HG02870 (cell line): ENCODE measurements at regions not wholly inside any gene's neighbourhood (a gene's known extent, or its start where the extent isn't known, plus 50 kb on each side); places are given as distances from the start of the nearest gene placed in this dataset.
"Not testable (repeated sequence)": the region's sequence is repeated elsewhere in the genome, so short reads cannot be mapped to it uniquely, and the experiment has no call there.

ENCODE experiments used
- ATAC-seq: cut with Tn5 transposase; IDR thresholded peaks from one replicate; pipeline ENCODE4 v1.9.1; 2021; ENCODE audit warnings: mild to moderate bottlenecking, moderate library complexity; ENCODE audit not compliant: unreplicated experiment

DNA sequence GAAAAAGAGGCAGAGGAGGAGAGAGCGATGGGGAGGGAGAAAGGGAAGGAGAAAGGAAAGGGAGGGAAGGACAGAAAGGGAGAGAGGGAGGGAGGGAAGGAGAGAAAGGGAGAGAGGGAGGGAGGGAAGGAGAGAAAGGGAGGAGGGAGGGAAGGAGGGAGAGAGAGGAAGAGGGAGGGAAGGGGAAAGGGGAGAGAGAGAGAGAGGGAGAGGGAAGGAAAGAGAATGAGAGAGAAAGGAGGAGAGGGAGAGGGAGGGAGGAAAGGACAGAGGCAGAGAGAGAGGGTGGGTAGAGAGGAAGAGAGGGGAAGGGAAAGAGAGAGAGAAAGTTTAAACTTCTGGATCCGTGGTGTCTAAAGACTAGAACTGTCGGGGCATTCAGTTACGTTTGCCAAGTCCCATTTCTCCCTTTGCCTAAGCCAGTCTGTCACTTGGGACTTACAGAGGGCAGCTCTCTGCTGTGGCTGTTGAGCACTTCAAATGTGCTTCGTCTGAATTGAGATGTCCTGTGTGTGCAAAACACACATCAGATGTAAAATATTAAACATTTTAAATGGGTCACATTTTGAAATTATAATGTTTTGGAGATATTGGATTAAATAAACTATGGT lies 62.6 kb downstream of the PLXNA1 start:
- no peak for ATAC-seq

DNA sequence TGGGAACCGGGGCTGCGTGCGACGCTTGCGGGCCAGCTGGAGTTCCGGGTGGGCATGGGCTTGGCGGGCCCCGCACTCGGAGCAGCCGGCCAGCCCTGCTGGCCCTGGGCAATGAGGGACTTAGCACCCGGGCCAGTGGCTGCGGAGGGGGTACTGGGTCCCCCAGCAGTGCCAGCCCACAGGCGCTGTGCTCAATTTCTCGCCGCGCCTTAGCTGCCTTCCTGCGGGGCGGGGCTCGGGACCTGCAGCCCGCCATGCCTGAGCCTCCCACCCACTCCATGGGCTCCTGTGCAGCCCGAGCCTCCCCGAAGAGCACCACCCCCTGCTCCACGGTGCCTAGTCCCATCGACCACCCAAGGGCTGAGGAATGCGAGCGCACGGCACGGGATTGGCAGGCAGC lies 63.8 kb downstream of the PLXNA1 start:
- not testable (repeated sequence) for ATAC-seq

GRCh38 chr3:127049393-127049792 lies 66.5 kb downstream of the PLXNA1 start:
- ATAC-seq = no peak

- ATAC-seq = no peak
These were observed 67.8 kb downstream of the PLXNA1 start for GRCh38 chr3:127050733-127051132.

DNA sequence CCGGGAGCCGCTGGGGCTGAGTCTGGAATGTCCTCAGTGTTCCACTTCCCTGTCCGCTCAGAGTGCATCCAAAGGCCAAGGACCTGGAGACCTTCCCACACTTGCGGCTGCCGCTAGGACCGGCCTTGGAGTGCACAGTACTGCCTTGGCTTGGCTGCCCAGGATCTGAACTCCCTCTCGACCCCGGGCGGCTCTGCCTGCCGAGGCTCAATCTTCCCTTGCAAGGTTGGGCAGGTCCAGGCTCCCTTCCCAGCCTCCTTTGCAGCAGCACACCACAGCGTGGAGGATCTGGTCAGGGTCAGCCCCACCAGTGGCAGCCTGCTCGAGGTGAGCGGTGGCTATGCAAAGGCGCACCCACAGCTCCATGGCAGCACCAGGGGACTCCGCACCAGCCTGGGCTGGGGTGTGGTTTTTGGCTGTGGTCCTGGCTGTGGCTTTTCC lies 69.2 kb downstream of the PLXNA1 start:
- no peak for ATAC-seq

GRCh38 chr3:127053026-127053425 lies 70.1 kb downstream of the PLXNA1 start:
- no peak for ATAC-seq

DNA sequence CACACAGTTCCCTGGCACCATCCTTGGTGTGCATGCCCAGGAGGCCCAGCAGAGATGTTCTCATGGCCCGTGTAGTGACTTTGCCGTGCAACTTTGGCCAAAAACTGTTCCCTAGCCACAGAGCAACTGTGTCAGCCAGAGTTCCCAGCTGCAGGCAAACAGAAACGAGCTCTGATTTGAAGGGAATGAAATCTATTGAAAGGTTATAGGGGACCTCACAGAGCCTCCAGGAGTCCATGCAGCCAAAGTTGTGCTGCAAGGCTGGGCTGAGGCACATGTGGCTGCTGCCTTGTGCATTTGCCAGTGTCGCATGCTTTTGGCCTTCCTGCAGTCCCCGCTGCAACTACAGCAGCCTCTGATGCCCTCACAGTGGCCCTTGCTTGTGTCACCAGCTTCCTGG lies 70.5 kb downstream of the PLXNA1 start:
- ATAC-seq = no peak

DNA sequence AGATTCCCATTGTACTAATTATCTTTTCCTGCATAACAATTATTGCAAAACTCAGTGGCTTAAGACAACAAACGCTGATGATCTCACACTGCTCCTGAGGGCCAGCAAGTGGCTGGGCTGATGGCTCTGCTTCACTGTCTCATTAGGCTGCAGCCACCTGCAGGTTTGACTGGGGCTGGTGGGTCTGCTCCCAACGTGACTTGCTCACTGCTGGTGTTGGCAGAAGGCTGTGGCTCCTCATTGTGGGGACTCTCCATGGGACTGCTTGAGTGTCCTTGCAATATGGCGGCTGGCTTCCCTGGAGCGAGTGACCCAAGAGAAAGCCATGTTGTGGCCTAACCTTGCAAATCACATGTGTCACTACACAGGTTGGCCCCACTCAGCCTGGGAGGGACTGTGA lies 71.1 kb downstream of the PLXNA1 start:
- no peak for ATAC-seq

GRCh38 chr3:127056281-127056680 lies 73.4 kb downstream of the PLXNA1 start:
- no peak for ATAC-seq

- no peak for ATAC-seq
These were observed 74.1 kb downstream of the PLXNA1 start for GRCh38 chr3:127056976-127057375.

DNA sequence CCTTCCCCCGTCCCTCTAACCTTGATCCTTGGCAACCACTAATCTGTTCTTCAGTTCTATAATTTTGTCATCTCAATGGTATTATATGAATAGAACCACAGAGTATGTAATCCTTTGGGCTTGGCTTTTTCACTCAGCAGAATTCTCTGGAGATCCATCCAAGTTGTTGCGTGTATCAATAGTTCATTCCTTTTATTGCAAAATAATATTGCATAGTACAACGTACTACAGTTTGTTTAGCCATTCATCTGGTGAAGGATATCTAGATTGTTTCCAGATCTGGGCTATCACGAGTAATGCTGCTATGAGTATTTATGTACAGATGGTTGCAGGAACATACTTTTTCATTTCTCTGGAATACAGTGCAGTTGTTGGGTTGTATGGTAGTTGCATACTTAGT lies 76.2 kb downstream of the PLXNA1 start:
- no peak for ATAC-seq

- no peak for ATAC-seq
These were observed 78.7 kb downstream of the PLXNA1 start for GRCh38 chr3:127061641-127062040.

GRCh38 chr3:127062926-127063325 lies 80.0 kb downstream of the PLXNA1 start:
- no peak for ATAC-seq

GRCh38 chr3:127063916-127064315 lies 81.0 kb downstream of the PLXNA1 start:
- ATAC-seq = no peak

DNA sequence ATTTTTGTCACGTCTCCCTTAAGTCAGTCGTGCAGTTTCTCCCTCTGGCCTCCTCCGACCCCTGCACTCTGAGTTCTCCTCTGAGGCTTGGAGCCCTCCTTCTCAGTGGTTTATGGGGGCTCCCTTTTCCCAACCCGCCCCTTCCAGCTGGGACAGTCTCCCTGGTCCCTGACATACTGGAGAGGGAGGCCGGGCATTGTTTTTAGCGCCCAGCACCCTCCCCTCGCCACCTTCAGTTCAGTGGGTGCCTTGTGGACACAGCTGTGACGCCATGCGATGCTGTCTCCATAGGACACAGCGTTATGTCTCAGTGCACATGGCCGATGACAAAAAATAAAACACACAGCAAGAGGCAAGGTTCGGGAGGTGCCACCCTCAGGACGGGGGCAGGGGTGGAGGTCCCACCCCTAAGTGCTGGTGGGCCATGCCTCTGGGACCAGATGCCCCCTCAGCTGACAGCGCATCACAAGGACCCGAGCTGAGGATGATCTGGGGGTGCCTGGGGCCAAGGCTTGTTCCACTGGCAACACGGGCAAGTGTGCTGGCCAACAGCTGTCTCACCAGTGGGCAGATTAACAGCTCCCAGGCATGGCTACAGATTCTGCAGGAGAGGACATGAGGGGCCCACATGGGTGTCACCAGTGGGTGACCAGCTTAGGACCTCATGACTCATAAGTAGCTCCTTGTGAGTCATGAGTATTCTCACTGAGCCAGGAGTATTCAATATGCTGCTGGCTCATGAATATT lies 81.6 kb downstream of the PLXNA1 start:
- ATAC-seq = no peak

DNA sequence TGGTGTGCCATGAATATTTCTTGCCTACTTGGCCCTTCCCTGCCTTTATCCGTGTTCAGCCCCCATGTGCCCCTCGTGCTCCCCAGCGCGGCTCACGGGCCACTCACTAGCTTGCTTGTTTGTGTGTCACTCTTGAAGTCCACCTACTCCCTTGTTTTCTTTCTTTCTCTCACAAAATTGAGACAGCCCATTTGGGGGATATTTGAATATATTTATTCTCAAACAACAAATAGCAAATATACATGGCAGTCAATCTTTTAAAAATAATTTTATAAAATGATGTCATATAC lies 82.2 kb downstream of the PLXNA1 start:
- ATAC-seq = no peak

GRCh38 chr3:127065561-127066290 lies 82.8 kb downstream of the PLXNA1 start:
- no peak for ATAC-seq

- no peak for ATAC-seq
These were observed 83.7 kb downstream of the PLXNA1 start for GRCh38 chr3:127066635-127067034.

GRCh38 chr3:127067116-127067910 lies 84.4 kb downstream of the PLXNA1 start:
- no peak for ATAC-seq

DNA sequence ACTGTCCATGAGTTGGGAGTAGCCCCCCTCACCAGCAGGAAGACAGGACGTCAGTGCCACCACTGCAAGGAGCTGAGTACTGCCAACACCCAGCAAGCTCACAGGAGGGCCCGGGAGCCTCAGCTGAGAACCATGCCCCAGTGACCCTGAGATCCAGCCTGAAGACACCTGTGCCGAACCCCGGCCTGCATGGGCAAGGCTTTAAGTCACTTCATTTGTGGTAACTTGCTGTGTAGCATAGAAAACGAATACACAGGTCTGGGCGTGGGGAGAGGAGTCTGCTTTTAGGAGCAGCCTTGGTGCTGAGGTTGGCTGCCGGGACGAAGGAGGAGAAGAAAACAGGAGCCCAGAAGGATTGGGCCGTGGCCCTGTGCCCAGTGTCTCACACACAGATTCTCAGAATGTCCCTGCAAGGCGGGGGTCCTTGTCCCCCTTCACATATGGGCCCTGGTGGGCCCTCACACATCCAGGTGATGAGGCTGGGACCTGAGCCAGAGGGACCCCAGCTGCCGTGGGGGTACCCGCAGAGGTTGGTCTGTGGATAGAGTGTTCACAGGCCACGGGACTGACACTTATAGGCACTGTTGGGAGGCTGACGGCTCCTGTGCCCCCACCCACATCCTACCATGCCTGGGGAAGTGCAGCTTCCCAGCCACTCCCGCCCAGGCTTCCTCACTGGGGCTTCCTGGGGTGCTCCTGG lies 85.3 kb downstream of the PLXNA1 start:
- ATAC-seq = no peak

DNA sequence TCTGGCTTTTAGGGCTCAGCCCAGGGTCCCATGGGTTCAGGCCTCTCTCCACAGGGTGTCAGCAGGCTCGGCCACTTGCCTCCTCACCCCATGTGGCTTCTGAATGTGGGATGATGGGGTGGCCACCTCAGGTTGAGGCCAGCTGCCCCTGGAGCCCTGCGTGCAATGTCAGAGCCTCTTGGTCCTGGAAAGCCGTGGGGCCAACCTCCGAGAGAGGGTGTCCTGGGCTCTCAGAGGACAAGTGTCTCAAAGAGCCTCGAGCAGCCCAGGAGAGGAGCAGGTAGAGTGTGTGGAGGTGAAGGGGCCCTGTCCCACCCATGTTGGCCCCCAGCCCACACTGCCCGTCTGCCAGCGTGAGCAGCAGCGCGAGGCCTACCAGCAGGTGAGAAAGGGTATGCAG lies 86.0 kb downstream of the PLXNA1 start:
- no peak for ATAC-seq
